ENCODE measurements at regions not wholly inside any gene's neighbourhood (a gene's known extent, or its start where the extent isn't known, plus 50 kb on each side); places are given as distances from the start of the nearest gene placed in this dataset.
"Not testable (repeated sequence)": the region's sequence is repeated elsewhere in the genome, so short reads cannot be mapped to it uniquely, and the experiment has no call there.

- not testable (repeated sequence) for DNase-seq
These were observed 66.2 kb downstream of the SYT15 start for GRCh38 chr10:46645110-46645509.

GRCh38 chr10:46646132-46646531 lies 67.2 kb downstream of the SYT15 start:
- DNase-seq = not testable (repeated sequence)

GRCh38 chr10:46650967-46651366 lies 72.0 kb downstream of the SYT15 start:
- not testable (repeated sequence) for DNase-seq

- not testable (repeated sequence) for DNase-seq
These were observed 78.5 kb downstream of the SYT15 start for GRCh38 chr10:46657437-46657836.

- not testable (repeated sequence) for DNase-seq
These were observed 81.3 kb downstream of the SYT15 start for GRCh38 chr10:46660027-46660834.

GRCh38 chr10:46660835-46661164 lies 81.9 kb downstream of the SYT15 start:
- not testable (repeated sequence) for DNase-seq

GRCh38 chr10:46665536-46665935 lies 86.6 kb downstream of the SYT15 start:
- not testable (repeated sequence) for DNase-seq

- DNase-seq = not testable (repeated sequence)
These were observed 89.5 kb downstream of the SYT15 start for GRCh38 chr10:46668357-46668997.

GRCh38 chr10:46677836-46678435 lies 99.0 kb downstream of the SYT15 start:
- not testable (repeated sequence) for DNase-seq

- not testable (repeated sequence) for DNase-seq
These were observed 112.5 kb downstream of the SYT15 start for GRCh38 chr10:46691397-46691796.

- not testable (repeated sequence) for DNase-seq
These were observed 114.3 kb downstream of the SYT15 start for GRCh38 chr10:46693218-46693617.

- not testable (repeated sequence) for DNase-seq
These were observed 138.3 kb downstream of the SYT15 start for GRCh38 chr10:46717264-46717663.

- not testable (repeated sequence) for DNase-seq
These were observed 139.1 kb downstream of the SYT15 start for GRCh38 chr10:46718014-46718413.

- DNase-seq = peak; percentile 0 to 8 (median 5)
These were observed 141.5 kb downstream of the SYT15 start for GRCh38 chr10:46720386-46720785.

GRCh38 chr10:46720811-46721518 lies 142.0 kb downstream of the SYT15 start:
- not testable (repeated sequence) for DNase-seq

- DNase-seq = not testable (repeated sequence)
These were observed 145.3 kb downstream of the SYT15 start for GRCh38 chr10:46724258-46724657.

- not testable (repeated sequence) for DNase-seq
These were observed 149.4 kb downstream of the SYT15 start for GRCh38 chr10:46728359-46728758.

- not testable (repeated sequence) for DNase-seq
These were observed 151.8 kb downstream of the SYT15 start for GRCh38 chr10:46730729-46731128.

GRCh38 chr10:46733635-46734261 lies 154.8 kb downstream of the SYT15 start:
- DNase-seq = not testable (repeated sequence)

GRCh38 chr10:46734262-46734642 lies 155.3 kb downstream of the SYT15 start:
- not testable (repeated sequence) for DNase-seq

GRCh38 chr10:46739919-46740318 lies 161.0 kb downstream of the SYT15 start:
- not testable (repeated sequence) for DNase-seq

GRCh38 chr10:46740368-46740767 lies 161.4 kb downstream of the SYT15 start:
- DNase-seq = not testable (repeated sequence)
